ENCODE measurements at regions not wholly inside any gene's neighbourhood (a gene's known extent, or its start where the extent isn't known, plus 50 kb on each side); places are given as distances from the start of the nearest gene placed in this dataset.
"Not testable (repeated sequence)": the region's sequence is repeated elsewhere in the genome, so short reads cannot be mapped to it uniquely, and the experiment has no call there.

GRCh38 chrX:117843749-117844148 is 272.9 kb downstream of the KLHL13 start:
- FAIRE-seq = no peak

GRCh38 chrX:117840645-117841044 is 276.0 kb downstream of the KLHL13 start:
- FAIRE-seq = no peak

GRCh38 chrX:117839544-117839943 is 277.1 kb downstream of the KLHL13 start:
- no peak for FAIRE-seq

- FAIRE-seq = no peak
Measured at GRCh38 chrX:117838581-117839331, 277.9 kb downstream of the KLHL13 start.

- no peak for FAIRE-seq
Measured at GRCh38 chrX:117835034-117835433, 281.6 kb downstream of the KLHL13 start.

GRCh38 chrX:117834076-117834475 is 282.5 kb downstream of the KLHL13 start:
- FAIRE-seq = no peak

- FAIRE-seq = not testable (repeated sequence)
Measured at GRCh38 chrX:117821472-117821871, 295.1 kb downstream of the KLHL13 start.

- FAIRE-seq = no peak
Measured at GRCh38 chrX:117808426-117808825, 308.2 kb downstream of the KLHL13 start.

GRCh38 chrX:117803463-117803862 is 313.1 kb downstream of the KLHL13 start:
- FAIRE-seq = no peak

GRCh38 chrX:117788339-117788738 is 328.3 kb downstream of the KLHL13 start:
- FAIRE-seq = no peak

- no peak for FAIRE-seq
Measured at GRCh38 chrX:117771384-117771783, 345.2 kb downstream of the KLHL13 start.

GRCh38 chrX:117768861-117769604 is 347.6 kb downstream of the KLHL13 start:
- FAIRE-seq = no peak

- FAIRE-seq = no peak
Measured at GRCh38 chrX:117765211-117765610, 351.4 kb downstream of the KLHL13 start.

- FAIRE-seq = no peak
Measured at GRCh38 chrX:117752745-117753144, 363.9 kb downstream of the KLHL13 start.

GRCh38 chrX:117751155-117751554 is 365.5 kb downstream of the KLHL13 start:
- FAIRE-seq = no peak

- FAIRE-seq = no peak
Measured at GRCh38 chrX:117744958-117745357, 371.7 kb downstream of the KLHL13 start.

GRCh38 chrX:117743469-117744251 is 372.9 kb downstream of the KLHL13 start:
- FAIRE-seq = no peak

- no peak for FAIRE-seq
Measured at GRCh38 chrX:117713411-117713810, 403.2 kb downstream of the KLHL13 start.

GRCh38 chrX:117711782-117712181 is 404.8 kb downstream of the KLHL13 start:
- no peak for FAIRE-seq

GRCh38 chrX:117707948-117708743 is 408.5 kb downstream of the KLHL13 start:
- FAIRE-seq = no peak

- no peak for FAIRE-seq
Measured at GRCh38 chrX:117701050-117701449, 415.6 kb downstream of the KLHL13 start.

GRCh38 chrX:117689956-117690355 is 426.7 kb downstream of the KLHL13 start:
- FAIRE-seq = no peak

GRCh38 chrX:117680286-117680685 is 436.3 kb downstream of the KLHL13 start:
- no peak for FAIRE-seq
